ENCODE measurements at regions not wholly inside any gene's neighbourhood (a gene's known extent, or its start where the extent isn't known, plus 50 kb on each side); places are given as distances from the start of the nearest gene placed in this dataset.

GRCh38 chr1:8082945-8083344 lies 56.8 kb upstream of the ERRFI1 start:
- no peaks in the 10 kb centered on the region for H4K20me1 ChIP-seq (ENCODE audit: low read depth, low read length)
- H3K79me2 ChIP-seq (ENCODE audit: insufficient read depth, low read length), result no peaks in the 10 kb centered on the region
- H3K27me3 ChIP-seq (ENCODE audit: low read length), result no peaks in the 10 kb centered on the region
- no peak overlapping the region for H3K9ac ChIP-seq (ENCODE audit: low read length)
- H3K4me3 ChIP-seq (ENCODE audit: insufficient read depth, low read length, poor library complexity, severe bottlenecking), result no peak overlapping the region
- H2AFZ ChIP-seq (ENCODE audit: low read depth, low read length, severe bottlenecking), result no peak overlapping the region
- no peaks in the 10 kb centered on the region for H3K36me3 ChIP-seq (ENCODE audit: low read length)
- H3K27ac ChIP-seq (ENCODE audit: low read depth, low read length), result no peak overlapping the region
- H3K9me3 ChIP-seq (ENCODE audit: insufficient read depth, low read length), result no peaks in the 10 kb centered on the region
- no peaks in the 10 kb centered on the region for H3F3A ChIP-seq (ENCODE audit: insufficient read depth)
- H3K4me2 ChIP-seq (ENCODE audit: low read depth, low read length, poor library complexity, severe bottlenecking), result no peak overlapping the region
- no peaks in the 10 kb centered on the region for H3K9me2 ChIP-seq (replicated peaks; ENCODE audit: insufficient read depth, low read length)
- TF ChIP-seq CTCF (IDR thresholded peaks at IDR 0.05; ENCODE audit: insufficient read depth, low read length, poor library complexity, severe bottlenecking) (no peak), EZH2phosphoT487 (conservative IDR thresholded peaks at IDR 0.05; ENCODE audit: low read length) (no peak)

GRCh38 chr1:8078176-8078671 lies 52.1 kb upstream of the ERRFI1 start:
- Histone ChIP-seq H3K36me3 (ENCODE audit: low read length) (no peaks in the 10 kb centered on the region), H3F3A (ENCODE audit: insufficient read depth) (no peaks in the 10 kb centered on the region), H4K20me1 (ENCODE audit: low read depth, low read length) (no peaks in the 10 kb centered on the region), H3K79me2 (ENCODE audit: insufficient read depth, low read length) (no peaks in the 10 kb centered on the region), H3K9ac (ENCODE audit: low read length) (no peak overlapping the region), H3K9me2 (replicated peaks; ENCODE audit: insufficient read depth, low read length) (no peaks in the 10 kb centered on the region), H3K9me3 (ENCODE audit: insufficient read depth, low read length) (no peaks in the 10 kb centered on the region), H3K4me3 (ENCODE audit: insufficient read depth, low read length, poor library complexity, severe bottlenecking) (no peak overlapping the region), H3K27ac (ENCODE audit: low read depth, low read length) (no peak overlapping the region), H3K4me2 (ENCODE audit: low read depth, low read length, poor library complexity, severe bottlenecking) (no peak overlapping the region), H3K27me3 (ENCODE audit: low read length) (no peaks in the 10 kb centered on the region), H2AFZ (ENCODE audit: low read depth, low read length, severe bottlenecking) (no peak overlapping the region)
- no peak for TF ChIP-seq EZH2phosphoT487 (conservative IDR thresholded peaks at IDR 0.05; ENCODE audit: low read length)
- TF ChIP-seq CTCF (IDR thresholded peaks at IDR 0.05; ENCODE audit: insufficient read depth, low read length, poor library complexity, severe bottlenecking), result no peak

- no peaks in the 10 kb centered on the region for H3K9me3 ChIP-seq (ENCODE audit: insufficient read depth, low read length)
- no peaks in the 10 kb centered on the region for H3F3A ChIP-seq (ENCODE audit: insufficient read depth)
- H3K9ac ChIP-seq (ENCODE audit: low read length), result no peak overlapping the region
- no peaks in the 10 kb centered on the region for H3K36me3 ChIP-seq (ENCODE audit: low read length)
- H3K27ac ChIP-seq (ENCODE audit: low read depth, low read length), result no peak overlapping the region
- no peaks in the 10 kb centered on the region for H4K20me1 ChIP-seq (ENCODE audit: low read depth, low read length)
- no peaks in the 10 kb centered on the region for H3K79me2 ChIP-seq (ENCODE audit: insufficient read depth, low read length)
- TF ChIP-seq CTCF (IDR thresholded peaks at IDR 0.05; ENCODE audit: insufficient read depth, low read length, poor library complexity, severe bottlenecking) (no peak), EZH2phosphoT487 (conservative IDR thresholded peaks at IDR 0.05; ENCODE audit: low read length) (no peak)
- H2AFZ ChIP-seq (ENCODE audit: low read depth, low read length, severe bottlenecking), result no peak overlapping the region
- no peak overlapping the region for H3K4me2 ChIP-seq (ENCODE audit: low read depth, low read length, poor library complexity, severe bottlenecking)
- H3K9me2 ChIP-seq (replicated peaks; ENCODE audit: insufficient read depth, low read length), result no peaks in the 10 kb centered on the region
- no peak overlapping the region for H3K4me3 ChIP-seq (ENCODE audit: insufficient read depth, low read length, poor library complexity, severe bottlenecking)
- H3K27me3 ChIP-seq (ENCODE audit: low read length), result no peaks in the 10 kb centered on the region
Measured at GRCh38 chr1:8077602-8078001, 51.5 kb upstream of the ERRFI1 start.
